Pancreas (tissue), 10 donors: ENCODE measurements at regions not wholly inside any gene's neighbourhood (a gene's known extent, or its start where the extent isn't known, plus 50 kb on each side); places are given as distances from the start of the nearest gene placed in this dataset.

Experiments
- ATAC-seq, 4 donors: fragments of 200-7000 bp; cut with Tn5 transposase; one replicate each; pipeline versions ENCODE4 v1.8.0 to v1.9.1; 2020; ENCODE audit warnings: mild to moderate bottlenecking in 4 of 4, moderate library complexity in 4 of 4
- DNase-seq, 6 donors: peaks; one replicate each; pipeline ENCODE4 v3.0.0-alpha.2; 2020
- FAIRE-seq: peaks from 2 replicates; lab custom pipeline; 2012; peaks lifted over from hg19 to GRCh38; lab: Jason Lieb, UNC
- H3K27ac ChIP-seq, 4 donors: fragments of 200-600 bp; sonication (generic); 1 replicate in 3 of 4; 2 replicates in 1 of 4; pipeline versions ENCODE4 v1.5.0 to v1.8.0; 2020
- H3K27me3 ChIP-seq, 4 donors: fragments of 200-600 bp; one replicate each; pipeline ENCODE4 v1.8.0; 2021
- H3K36me3 ChIP-seq, 3 donors: fragments of 200-600 bp; sonication (generic) in 1 of 3; one replicate each; pipeline versions ENCODE4 v1.5.0 to v1.8.0; 2020 to 2021
- H3K4me1 ChIP-seq, 3 donors: fragments of 200-600 bp; one replicate each; pipeline ENCODE4 v1.8.0; 2021
- H3K4me3 ChIP-seq, 4 donors: fragments of 200-600 bp; sonication (generic) in 2 of 4; one replicate each; pipeline versions ENCODE4 v1.5.0 to v1.8.0; 2020 to 2021
- H3K9me3 ChIP-seq, 4 donors: fragments of 200-600 bp; one replicate each; pipeline ENCODE4 v1.8.0; 2021
- WGBS, 2 donors: extraction: QIAGEN DNeasy Blood & Tissue Kit; methylation state at CpG; one replicate each; pipeline ENCODE4 v1.1.7; 2013; 5-methylcytosine and 5-hydroxymethylcytosine counted together
- intact Hi-C, 3 donors: fragments of 100-400 bp; cut with DNase I; formaldehyde crosslinking; loops; one replicate each; pipeline versions ENCODE4 v1.11.1 to v1.14.2; 2022
- TF ChIP-seq, protein P1 (sequence below), 4 donors: fragments of 200-600 bp; sonication (generic) in 3 of 4; IDR thresholded peaks; one replicate each; pipeline versions ENCODE4 v1.5.0 to v1.8.0; 2021; ENCODE audit warnings: antibody characterized with exemption in 4 of 4
- donor health status: healthy with polysubstance abuse.
- donor health status: DM: no; HTN: no; CAD: no; lungs with moderate emphysema.
- donor health status: DM: no; HTN: no; CAD: no.
- donor health status: control.
- donor health status: control.
- donor health status: Bipolar disorder and iron deficiency.
- donor health status: DM: yes; HTN: yes; CAD: no.
- donor health status: DM: no; HTN: no; CAD: no.
- donor health status: DM: no; HTN: no; CAD: no.
- donor health status: DM: yes; HTN: yes; CAD: no.

DNA sequence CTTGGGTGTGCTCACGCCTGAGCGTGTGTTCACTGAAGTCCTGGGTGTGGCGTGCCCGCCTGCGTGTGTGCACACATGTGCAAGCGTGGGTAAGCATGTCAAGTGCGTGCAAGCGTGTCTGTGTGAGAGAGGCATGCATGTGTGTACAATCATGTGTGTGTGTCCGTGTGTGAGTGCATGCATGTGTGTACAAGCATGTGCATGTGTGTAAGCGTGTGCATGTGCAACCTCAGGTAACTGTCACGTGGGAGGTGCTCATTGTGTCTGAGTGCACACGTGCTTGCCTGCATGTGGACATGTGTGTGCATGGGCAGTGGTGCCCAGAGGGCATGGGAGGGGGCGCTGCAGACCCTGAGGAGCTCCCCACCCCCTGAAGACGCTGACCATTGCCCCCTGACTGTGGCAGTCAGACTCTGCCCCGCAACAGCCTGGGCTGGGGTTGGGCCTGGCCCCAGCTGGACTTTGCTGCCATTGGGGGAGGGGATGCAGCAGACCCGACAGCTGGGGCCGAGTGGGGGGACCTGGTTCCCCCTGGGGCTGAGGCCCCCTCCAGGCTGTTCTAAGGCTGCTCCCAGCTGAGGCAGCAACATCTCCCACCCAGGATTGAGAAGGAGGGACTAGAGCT lies 88.1 kb downstream of the UNCX start:
- no peaks in the 10 kb centered on the region for H3K27me3 ChIP-seq
- ATAC-seq = no peak
- no peaks in the 10 kb centered on the region for H3K9me3 ChIP-seq
- WGBS, 2 donors = 63 to 71% methylated on average over 17 of the region's 17 CpGs
- FAIRE-seq = no peak
- intact Hi-C loops = no loop called here
- TF ChIP-seq, protein P1, sequence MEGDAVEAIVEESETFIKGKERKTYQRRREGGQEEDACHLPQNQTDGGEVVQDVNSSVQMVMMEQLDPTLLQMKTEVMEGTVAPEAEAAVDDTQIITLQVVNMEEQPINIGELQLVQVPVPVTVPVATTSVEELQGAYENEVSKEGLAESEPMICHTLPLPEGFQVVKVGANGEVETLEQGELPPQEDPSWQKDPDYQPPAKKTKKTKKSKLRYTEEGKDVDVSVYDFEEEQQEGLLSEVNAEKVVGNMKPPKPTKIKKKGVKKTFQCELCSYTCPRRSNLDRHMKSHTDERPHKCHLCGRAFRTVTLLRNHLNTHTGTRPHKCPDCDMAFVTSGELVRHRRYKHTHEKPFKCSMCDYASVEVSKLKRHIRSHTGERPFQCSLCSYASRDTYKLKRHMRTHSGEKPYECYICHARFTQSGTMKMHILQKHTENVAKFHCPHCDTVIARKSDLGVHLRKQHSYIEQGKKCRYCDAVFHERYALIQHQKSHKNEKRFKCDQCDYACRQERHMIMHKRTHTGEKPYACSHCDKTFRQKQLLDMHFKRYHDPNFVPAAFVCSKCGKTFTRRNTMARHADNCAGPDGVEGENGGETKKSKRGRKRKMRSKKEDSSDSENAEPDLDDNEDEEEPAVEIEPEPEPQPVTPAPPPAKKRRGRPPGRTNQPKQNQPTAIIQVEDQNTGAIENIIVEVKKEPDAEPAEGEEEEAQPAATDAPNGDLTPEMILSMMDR (IDR thresholded peaks at IDR 0.05) = no peak
- H3K4me3 ChIP-seq = no peak overlapping the region
- DNase-seq = no peak
- H3K27ac ChIP-seq = no peak overlapping the region
- H3K36me3 ChIP-seq = no peaks in the 10 kb centered on the region
- H3K4me1 ChIP-seq = no peaks in the 10 kb centered on the region

DNA sequence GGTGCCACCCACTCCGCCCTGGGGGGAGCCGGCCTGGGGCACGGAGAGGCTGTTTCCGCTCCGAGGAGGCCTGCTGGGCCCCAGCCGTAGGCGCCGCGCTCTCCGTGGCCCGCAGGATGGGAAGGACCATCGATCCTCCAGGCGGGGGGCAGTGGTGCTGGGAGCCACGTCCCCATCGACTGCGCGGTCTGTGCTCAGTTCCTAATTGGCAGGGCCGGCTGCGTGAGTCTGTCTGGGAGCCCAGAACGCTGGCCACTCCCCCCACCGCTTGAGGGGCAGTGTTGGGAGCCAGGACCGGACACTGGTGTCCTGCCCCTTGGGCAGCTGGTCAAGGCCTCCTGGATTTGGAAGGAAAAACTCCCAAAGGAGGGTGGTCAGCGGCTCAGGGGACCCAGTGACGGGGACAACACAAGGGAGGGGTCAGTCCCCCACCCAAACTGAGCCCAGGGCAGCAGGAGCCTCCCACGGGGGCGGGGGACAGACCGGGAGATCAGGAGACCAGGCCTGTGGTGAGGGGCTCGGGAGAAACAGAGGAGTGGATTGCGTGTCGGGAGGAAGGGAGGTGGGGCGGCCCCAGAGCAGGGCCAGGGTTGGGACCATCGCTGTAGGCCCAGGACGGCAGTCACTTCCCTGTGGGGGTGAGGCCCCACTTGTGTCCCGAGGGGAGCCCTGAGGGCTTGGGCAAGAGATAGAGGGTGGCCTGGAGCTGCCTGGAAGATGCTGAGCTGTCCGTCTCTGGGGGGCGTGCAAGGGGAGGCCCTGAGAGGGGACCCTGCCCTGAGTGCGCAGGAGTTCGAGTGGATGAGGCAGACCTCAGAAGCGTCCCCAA lies 89.0 kb downstream of the UNCX start:
- TF ChIP-seq, protein P1 (IDR thresholded peaks at IDR 0.05) = no peak
- ATAC-seq = no peak
- Histone ChIP-seq H3K36me3 (no peaks in the 10 kb centered on the region), H3K27me3 (no peaks in the 10 kb centered on the region), H3K9me3 (no peaks in the 10 kb centered on the region), H3K4me3 (no peak overlapping the region), H3K4me1 (no peaks in the 10 kb centered on the region), H3K27ac (no peak overlapping the region)
- no peak for FAIRE-seq
- WGBS, 2 donors = 47 to 58% methylated on average over 33 to 39 of the region's 39 CpGs
- DNase-seq = no peak
- intact Hi-C loops = no loop called here

DNA sequence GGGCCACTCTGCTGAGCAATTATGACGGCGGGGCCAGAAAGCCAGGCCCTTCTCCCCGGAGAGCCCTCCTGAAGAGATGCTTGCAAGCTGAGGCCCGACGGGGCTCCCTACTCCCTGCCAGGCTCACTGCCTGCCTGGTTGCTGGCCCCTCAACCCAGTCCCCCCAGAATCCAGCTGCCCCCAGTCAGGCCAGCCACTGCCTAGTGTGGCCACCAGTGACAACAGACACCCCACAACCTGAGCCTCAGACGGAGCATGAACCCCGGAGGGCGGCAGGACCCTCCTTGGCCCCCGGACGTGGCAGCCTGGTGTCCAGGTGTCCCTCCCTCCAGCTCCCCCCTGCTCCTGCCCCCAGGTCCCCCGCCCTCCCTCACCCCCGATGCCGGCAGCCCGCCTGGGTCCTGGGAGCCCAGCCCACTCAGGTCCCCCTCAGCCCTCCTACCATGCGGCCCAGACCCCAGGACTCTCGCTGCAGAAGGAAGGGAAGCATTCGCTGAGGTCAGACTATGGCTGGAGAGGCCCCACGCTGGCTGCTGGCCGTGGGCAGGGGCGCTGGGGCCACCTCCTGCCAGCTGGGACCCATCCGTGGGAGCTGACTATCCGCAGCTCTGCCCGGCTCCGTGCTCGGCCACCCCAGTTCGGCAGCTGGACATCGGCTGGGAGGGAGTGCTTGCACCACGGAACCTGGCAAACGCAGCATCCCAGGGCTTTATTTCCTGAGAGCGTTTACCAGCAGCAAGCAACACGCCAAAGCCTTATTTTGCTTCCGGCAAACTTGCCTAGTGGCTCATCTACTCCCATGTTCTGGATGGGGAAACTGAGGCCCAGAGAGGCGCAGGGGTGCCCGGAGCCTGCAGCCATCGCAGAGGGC lies 89.8 kb downstream of the UNCX start:
- Histone ChIP-seq H3K4me3 (no peak overlapping the region), H3K27me3 (no peaks in the 10 kb centered on the region), H3K9me3 (no peaks in the 10 kb centered on the region), H3K27ac (no peak overlapping the region), H3K36me3 (no peaks in the 10 kb centered on the region), H3K4me1 (no peaks in the 10 kb centered on the region)
- DNase-seq (peak in 1 of 6 donors; percentile 61), ATAC-seq (no peak), FAIRE-seq (no peak)
- TF ChIP-seq, protein P1 (IDR thresholded peaks at IDR 0.05) = no peak
- 63 to 69% methylated on average over 32 to 35 of the region's 35 CpGs for WGBS, 2 donors
- intact Hi-C loops = no loop called here

DNA sequence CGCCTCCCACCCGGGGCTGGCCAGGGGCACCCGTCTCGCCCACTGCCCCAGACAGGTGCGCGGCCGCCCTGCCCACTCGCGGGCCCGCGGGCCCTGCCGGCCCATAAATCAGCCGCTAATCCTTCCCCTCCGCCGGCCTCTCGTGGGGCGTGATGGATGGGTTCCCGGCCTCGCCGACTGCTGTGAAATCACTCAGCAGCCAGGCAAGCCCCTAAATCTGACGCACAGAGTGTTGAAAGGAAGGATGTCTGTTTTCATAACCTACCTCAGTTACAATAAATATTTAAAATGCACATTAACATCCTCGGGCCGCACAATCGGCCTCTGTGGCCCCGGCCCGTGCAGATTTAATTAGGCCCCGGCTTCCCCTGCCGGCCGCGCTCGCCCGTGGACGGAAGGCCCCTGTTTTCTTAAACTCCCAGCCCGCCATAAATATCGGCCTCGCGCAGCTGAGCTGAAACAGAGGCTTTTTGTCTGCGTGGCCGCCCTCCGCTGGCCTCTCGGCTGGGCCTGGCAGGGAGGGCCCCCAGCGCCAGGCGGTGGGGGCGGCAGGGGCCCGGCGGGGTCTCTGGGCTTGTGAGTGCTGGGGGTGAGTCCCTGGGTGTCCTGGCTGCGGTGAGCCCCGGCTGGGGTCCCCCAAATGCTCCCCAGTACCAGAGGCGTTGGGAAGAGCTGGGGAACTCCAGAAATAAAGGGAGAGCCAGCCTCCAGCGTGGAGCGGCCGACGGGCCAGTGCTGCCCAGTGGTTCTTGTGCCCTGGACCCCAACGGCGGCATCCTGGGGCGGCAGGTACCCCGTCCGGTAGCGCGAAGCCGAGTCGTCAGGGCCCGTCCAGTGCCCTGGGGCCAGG lies 90.7 kb downstream of the UNCX start:
- Histone ChIP-seq H3K4me3 (no peak overlapping the region), H3K9me3 (no peaks in the 10 kb centered on the region), H3K27ac (no peak overlapping the region), H3K27me3 (no peaks in the 10 kb centered on the region), H3K4me1 (no peaks in the 10 kb centered on the region), H3K36me3 (no peaks in the 10 kb centered on the region)
- TF ChIP-seq, protein P1 (IDR thresholded peaks at IDR 0.05) = no peak
- intact Hi-C loops = no loop called here
- DNase-seq (no peak), ATAC-seq (no peak), FAIRE-seq (no peak)
- 32 to 44% methylated on average over 58 to 63 of the region's 63 CpGs for WGBS, 2 donors
